Neural progenitor cell (in vitro differentiated cells): ENCODE measurements at regions not wholly inside any gene's neighbourhood (a gene's known extent, or its start where the extent isn't known, plus 50 kb on each side); places are given as distances from the start of the nearest gene placed in this dataset.

ENCODE experiments used
- EZH2 ChIP-seq: fragments of 200-600 bp; sonication (generic); IDR thresholded peaks from 2 replicates; pipeline ENCODE4 v1.6.1; 2017; ENCODE audit warnings: antibody characterized with exemption, mild to moderate bottlenecking, moderate library complexity
- EZH2phosphoT487 ChIP-seq: fragments of 200-600 bp; sonication (generic); IDR thresholded peaks from 2 replicates; pipeline ENCODE4 v1.6.1; 2017; ENCODE audit warnings: antibody characterized with exemption
- TF ChIP-seq, protein P1 (sequence below): fragments of 200-600 bp; sonication (generic); IDR thresholded peaks from 2 replicates; pipeline ENCODE4 v1.5.1; 2017; ENCODE audit warnings: antibody characterized with exemption, mild to moderate bottlenecking

DNA sequence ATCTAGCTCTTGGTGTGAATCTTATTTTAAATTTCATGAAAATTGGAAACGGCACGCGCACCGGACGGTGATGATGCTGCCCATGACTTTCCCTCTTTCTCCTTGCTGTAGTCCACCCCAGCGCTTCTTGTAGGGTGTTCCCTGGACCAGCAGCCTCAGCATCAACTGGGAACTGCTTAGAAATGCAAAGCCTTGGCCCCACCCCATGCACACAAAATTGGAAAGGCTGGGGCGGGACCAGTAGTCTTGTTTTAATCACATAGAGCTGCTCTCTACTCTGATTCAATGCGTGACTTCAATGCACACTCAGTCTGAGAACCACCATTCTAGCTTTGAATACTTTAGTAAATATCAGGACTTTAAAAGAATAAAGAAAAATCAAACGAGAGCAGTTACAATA is 427.1 kb downstream of the EFNB2 start:
- TF ChIP-seq, protein P1, sequence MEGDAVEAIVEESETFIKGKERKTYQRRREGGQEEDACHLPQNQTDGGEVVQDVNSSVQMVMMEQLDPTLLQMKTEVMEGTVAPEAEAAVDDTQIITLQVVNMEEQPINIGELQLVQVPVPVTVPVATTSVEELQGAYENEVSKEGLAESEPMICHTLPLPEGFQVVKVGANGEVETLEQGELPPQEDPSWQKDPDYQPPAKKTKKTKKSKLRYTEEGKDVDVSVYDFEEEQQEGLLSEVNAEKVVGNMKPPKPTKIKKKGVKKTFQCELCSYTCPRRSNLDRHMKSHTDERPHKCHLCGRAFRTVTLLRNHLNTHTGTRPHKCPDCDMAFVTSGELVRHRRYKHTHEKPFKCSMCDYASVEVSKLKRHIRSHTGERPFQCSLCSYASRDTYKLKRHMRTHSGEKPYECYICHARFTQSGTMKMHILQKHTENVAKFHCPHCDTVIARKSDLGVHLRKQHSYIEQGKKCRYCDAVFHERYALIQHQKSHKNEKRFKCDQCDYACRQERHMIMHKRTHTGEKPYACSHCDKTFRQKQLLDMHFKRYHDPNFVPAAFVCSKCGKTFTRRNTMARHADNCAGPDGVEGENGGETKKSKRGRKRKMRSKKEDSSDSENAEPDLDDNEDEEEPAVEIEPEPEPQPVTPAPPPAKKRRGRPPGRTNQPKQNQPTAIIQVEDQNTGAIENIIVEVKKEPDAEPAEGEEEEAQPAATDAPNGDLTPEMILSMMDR, result no peak
- TF ChIP-seq EZH2, result no peak
- no peak for TF ChIP-seq EZH2phosphoT487
